DMS53 (cell line): ENCODE measurements at regions not wholly inside any gene's neighbourhood (a gene's known extent, or its start where the extent isn't known, plus 50 kb on each side); places are given as distances from the start of the nearest gene placed in this dataset.
"Not testable (repeated sequence)": the region's sequence is repeated elsewhere in the genome, so short reads cannot be mapped to it uniquely, and the experiment has no call there.

Source experiments
- DNase-seq: peaks from one replicate; lab custom pipeline; 2025; lab: John Stamatoyannopoulos, UW

DNA sequence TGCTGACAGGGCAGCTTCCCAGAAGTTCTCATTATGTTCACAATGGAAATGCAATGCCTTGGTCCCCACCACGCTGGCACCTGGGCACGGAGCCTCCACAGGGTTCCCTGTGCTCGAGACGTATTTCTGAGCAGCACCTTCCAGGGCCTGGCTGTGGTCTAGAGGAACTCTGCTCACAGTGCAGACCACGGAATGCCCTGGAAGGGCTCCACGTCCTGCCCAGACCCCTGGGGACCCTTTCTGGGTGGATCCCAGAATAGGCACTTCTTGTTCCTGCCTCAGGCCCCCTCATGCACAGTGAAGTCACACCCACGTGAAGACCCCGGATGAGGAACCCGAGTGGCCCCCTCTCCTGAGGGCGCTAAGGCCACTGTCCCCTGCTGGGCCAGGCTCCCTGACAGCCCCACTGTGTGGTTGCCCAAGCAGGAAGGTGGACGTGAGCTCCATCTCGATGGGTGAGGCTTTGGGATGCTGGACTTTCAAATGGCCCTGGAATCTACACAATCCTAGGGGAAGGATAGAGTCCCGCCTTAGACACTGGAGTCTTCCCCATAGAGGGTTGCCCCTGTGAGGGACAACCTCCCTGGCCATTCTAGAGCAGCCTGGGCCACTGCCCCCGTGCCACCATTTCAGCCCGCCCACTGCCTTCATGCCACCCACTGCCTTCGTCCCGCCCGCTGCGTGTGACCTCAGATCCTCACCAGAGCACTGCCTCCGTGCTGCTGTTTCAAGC is 1106.8 kb downstream of the BRD1 start:
- no peak for DNase-seq

DNA sequence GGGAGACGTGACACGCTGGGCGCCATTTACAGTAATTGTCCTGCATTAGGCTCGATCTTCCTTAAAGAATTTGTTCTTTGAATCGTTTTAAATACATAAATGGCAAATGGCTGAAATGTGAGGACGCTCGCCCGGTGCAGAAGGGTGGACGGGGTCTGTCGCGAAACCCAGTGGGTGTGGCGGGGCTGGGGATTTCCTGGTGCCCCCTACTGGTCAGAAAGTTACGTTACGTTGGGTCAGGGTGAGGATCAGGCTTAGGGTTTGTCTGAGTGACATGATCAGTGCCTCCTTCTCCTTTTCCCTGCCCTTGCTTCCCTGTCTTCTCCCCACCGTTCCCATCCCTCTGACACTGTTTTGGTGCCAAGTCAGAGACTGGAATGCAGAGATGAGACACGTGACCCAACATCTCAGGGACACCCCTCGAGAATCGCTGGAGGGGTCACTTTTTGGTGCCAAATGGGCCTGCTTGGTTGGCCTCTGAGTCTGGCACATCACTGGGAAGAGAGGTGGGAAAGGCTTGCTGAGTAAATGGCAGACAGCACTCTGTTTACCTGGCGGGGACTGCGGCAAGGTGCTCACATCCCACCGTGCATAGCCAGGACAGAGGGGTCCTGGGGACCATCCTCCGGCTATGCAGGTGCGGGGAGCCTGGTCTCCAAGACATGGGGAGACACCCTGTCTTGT is 1107.6 kb downstream of the BRD1 start:
- no peak for DNase-seq

DNA sequence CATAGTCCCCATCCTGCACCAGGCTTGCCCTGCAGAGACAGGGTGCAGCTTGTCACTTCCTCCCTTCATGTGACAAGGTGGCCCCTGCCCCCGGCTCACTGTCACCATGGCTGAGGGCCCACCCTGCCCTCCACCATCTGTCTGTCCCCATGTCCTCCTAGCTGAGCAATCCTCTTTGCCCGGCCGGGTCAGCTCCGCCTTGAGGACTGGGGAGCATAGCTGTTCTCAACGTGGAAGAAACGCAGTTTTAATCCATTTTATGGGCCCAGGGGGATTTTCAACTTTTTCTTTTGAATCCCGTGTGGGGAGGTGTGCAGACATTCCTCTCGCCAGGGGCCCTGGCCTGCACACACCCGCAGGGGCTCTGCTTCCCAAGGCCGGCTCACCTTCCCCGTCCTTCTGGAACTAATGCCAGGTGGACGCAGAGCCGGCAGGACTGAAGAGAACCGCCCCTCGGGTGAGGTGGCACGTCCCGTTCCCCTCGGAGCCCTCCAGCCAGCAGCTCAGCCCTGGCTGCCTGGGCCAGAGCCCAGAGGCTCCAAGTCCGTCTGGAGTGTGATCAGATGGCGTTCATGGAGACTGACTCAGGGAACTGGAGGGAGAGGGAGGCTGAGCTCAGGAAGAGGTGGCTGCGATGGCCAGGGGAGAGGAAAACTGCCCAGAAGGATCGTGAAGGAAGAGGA is 1108.7 kb downstream of the BRD1 start:
- DNase-seq, result no peak

DNA sequence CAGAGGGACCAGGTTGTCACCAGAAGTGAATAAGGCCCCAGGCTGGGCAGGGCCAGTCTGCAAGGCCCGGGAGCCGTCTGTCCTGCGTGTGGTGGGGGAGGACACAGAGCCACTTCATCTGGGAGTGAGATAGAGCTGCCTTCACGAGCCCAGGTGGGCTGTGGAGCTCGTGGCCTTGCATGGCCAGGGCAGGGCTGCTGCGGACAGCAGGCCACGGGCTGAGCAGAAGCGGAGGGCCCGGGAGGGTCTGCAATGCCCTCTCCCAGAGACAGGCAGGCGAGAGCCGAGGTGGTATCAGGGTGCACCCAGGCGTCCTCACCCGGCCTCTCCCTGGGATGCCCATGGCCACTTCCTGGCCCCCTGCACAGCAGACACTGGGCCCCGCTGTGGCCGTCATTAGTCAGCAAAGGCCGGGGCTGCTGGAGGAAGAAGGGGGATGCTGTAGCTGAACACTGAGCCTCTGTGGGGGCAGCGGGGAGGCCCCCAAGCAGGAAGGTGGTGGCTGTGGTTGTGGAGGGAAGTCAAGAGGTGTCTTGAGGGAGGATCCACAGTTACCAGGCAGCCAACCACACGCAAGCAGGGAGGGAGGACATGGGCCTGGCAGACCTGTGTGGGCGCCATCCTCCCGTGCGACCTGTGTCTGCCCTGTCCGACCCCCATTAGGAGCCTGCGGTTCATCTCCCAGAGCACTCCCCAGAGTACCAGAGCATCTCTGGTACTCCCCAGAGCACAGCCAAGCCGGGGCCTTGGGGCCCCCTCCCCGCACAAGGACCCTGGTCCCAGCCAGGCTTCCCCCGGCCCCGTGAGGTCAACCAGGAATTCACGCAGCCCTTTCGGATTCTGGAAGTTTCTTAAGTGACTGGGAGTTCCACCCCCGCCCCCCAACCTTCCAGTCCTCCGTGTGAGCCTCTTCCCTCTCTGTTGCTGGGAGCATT is 1109.5 kb downstream of the BRD1 start:
- DNase-seq, result no peak

DNA sequence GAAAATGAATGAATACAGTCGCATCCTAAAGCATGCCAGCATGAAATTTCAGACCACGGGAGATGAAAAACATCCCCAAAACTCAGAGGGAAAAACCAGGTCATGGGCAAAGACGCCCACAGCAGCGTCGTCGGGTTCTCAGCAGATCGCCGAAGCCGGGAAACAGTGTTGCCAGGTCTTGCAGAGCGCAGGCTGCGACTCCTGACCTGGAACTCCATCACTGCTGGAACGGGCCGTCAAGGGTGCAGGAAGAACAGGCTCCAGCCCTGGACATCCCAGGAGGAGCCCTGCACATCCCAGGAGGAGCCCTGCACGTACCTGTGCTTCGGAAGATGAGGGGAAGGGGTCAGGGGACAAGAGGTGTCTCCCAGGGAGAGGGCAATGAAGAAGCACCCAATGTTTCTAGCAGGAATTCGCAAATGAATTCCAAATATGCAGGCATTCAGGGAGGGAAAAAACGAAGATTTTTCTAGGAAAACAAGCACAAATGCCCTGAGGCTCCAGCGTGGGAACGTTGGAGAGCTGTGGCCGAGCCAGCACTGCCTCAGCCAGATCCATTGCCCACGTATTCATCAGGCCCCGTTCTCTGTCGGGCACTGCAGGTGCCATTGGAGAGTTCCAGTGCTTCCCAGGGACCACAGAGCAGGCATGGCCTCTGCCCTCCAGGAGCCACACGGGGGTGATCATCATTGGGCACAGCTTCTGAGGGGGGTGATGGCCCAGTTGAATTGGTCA is 1110.4 kb downstream of the BRD1 start:
- no peak for DNase-seq

DNA sequence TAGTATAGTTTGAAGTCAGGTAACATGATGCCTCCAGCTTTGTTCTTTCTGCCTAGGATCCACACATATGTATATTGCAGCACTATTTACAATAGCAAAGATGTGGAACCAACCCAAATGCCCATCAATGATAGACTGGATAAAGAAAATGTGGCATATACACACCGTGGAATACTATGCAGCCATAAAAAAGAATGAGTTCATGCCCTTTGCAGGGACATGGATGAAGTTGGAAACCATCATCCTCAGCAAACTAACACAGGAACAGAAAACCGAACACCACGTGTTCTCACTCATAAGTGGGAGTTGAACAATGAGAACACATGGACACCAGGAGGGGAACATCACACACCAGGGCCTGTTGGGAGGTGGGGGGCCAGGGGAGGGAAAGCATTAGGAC is 1111.5 kb downstream of the BRD1 start:
- DNase-seq, result not testable (repeated sequence)

DNA sequence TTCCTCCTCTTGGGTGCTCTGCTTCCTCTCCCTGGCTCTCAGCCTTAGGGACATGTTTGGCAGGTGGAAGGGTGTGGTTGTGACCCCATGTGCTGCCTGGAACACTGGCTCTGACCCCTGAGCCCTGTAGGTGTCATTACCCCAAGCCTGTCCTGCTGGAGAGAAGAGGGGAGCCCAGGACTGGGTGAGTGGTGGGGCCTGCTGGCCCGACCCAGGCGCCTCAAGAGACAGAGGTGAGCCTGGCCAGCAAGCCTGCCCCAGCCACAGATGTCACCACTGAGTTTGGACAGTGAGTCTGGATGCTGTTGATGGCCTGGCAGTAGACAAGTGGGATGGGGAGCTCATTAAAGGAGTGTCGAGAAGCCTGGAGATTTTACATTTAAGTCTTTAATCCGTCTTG is 1112.2 kb downstream of the BRD1 start:
- no peak for DNase-seq

DNA sequence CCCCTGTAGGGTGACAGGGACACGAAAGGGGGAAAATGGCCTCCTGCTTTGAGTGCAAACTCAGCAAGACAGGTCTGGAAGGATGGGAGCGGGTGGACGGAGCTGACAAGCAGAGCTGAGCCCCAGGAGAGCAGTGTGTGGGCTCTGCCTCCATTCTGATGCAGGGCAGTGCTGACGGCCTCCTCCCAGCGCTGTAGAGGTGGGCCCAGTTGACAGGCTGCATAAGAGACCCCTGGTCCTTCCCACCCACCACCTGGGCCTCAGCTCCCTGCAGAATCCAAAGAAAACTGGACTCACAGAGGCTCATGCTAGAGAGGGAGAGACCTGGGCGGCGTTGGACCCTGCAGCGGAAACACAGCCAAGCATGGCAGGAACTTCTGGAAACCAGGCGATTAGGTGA is 1113.4 kb downstream of the BRD1 start:
- DNase-seq, result no peak

DNA sequence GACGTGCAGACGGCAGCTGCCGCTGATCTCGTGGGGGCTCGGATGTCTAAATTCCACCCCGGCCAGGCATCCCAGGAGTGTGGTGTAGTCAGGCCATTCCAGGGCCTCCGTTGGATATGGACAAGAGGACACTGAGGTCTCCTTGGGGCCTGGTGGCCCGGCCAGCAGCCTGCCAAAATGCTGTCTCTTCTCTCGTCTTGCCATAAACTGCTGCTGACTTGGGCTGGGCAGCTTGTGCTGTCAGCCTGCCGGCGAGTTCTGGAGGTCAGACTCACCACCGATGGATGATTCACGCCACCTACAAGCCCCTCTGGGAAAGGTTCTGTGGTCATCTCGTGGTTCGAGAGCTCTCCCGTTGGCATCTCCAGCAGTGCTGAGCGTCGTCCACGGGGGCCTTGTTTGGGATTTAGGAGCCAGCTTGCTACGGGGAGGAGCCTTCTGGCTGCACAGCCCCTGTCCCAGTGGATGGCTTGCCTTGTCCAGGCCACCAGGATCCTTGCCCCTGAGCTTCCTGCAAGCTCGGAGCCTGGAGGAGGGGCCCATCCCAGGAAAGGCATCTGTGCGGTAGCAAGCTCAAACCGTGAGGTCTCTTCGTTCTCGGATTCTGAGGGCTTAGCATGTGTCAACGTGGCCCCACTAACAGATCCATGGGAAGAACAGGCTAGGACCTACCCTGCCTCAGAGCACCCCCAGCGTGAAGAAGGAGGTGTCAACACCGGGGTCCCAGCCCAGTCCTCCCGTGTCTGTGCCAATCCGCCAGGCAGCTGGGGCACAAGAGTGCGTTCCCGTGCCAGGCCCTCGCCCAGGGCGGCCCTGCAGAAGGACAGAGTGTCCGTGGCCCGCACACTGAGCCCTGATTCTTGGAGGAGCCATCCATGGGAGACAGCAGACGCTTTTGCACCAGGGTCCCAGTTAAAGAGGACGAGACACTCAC is 1114.1 kb downstream of the BRD1 start:
- DNase-seq, result no peak

DNA sequence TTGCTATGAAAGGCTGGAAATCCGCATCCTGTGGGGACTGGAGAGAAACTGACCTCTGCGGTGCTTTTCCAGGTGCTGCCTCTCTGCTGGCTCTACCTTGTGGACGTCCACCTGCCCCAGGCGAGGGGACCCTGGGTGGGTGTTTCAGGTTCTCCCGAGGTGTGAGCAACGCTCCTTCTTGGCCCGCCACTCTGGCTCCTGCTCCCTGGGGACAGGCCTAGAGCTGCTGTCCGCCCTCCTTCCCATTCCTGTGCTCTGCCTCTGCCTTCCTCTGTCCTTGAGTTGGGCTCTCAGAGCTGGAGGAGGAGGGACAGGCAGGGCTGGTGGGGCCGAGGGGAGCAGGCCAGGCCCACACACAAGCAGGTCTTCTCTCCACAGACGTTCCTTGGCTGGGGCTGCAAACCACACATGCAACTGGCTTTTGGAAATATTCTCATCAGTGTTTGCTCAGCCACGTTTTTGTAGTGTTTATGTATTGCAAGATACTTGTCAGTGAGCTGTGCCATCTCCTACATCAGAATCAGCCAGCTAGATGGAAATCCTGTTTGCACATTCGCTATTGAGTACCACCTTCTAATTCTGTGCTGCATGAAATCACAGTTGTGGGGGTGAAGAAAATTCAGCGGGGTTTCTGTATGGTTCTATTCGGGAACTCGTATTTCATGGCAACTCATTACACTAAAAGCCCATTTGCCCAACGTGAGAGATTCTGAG is 1115.0 kb downstream of the BRD1 start:
- no peak for DNase-seq

DNA sequence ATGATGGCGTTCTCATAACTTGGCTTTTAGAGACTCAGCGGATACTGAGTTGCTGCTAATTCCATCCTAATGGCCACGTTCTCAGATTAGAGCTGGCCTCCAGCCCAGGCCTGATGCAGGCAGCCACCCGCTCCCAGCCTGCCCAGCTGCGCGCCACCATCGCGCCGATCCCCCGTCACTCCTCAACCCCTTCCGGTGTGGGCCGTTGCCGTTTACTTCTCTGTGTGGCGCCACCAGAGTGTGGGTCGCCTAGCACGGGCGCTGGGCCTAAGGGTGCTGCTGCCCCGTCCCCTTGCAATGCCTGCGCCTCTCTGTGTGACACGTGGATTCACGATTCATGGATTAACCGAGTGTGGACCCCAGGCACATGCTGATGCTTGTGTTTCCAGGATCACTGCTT is 1116.0 kb downstream of the BRD1 start:
- no peak for DNase-seq

DNA sequence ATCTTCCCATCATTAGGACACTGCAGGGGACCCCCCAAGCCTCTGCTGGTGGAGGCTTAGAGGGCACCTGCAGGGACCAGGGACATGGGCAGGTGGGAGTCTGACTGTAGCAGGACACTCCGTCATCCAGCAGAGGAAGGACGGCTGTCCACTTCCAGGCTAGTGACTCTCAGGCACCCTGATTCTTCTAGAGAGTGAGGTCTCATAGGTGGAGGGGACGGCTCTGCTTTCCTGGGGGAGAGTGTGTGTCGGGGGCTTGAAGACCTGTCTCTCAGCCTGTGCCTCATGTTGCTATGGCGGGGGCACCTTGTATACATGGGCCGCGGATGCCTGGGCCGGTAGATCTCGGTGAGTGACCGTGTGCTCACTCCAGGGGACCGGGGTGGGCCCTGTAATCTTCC is 1116.6 kb downstream of the BRD1 start:
- no peak for DNase-seq

DNA sequence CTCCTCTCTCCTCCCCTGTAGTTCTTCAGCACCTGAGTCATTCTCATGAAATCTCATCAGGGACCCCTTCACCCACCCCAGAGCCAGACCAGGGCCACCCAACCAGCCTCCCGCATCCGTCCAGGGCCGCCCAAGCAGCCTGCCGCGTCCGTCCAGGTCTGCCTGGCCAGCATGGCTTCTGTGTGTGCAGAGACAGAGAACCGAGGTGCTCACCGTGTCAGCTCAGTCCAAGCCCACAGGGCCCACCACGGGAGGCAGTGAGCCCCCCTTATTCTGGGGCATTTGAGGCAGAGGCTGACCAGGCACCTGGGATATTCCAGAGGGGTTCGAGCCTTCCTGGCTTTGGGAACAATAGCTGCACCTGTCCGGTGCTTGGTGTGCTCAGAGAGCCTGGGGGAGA is 1117.3 kb downstream of the BRD1 start:
- DNase-seq, result no peak

DNA sequence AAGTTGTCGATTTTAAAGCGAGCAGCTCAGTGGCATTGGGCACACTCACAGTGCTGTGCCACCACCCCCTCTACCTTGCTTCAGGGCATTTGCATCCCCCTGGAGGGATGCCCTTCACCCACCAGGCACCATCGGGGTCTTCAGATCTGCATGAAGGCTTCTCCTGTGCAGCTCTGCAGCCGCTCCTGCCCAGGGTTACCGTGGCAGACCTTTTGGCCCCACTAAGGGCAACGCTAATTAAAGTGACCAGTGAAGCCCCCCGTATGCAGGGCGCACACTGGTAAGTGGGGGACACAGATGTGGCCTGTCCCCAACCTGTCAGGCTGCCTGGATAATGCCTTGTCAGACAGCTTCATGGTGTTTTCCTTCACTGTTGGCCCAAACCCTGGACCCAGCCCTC is 1117.7 kb downstream of the BRD1 start:
- no peak for DNase-seq

DNA sequence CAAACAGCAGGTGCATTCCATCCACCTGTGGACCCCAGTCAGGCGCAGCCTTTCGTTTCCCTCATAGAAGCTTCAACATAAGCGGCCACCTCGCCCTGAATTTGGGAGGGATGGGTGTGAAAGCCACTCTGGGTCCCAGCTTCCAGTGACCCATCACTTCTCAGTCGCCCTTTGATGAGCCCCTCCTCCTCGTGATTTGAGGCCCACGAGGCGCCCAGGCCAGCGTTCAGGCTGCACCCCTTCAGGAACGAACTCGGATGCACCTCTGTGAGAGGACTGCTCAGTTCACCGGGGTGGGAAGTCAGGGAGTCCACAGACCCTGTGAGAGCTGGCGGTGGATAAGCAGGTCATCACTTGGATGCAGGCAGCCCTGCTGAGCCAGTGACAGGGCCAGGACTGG is 1118.2 kb downstream of the BRD1 start:
- DNase-seq, result no peak

DNA sequence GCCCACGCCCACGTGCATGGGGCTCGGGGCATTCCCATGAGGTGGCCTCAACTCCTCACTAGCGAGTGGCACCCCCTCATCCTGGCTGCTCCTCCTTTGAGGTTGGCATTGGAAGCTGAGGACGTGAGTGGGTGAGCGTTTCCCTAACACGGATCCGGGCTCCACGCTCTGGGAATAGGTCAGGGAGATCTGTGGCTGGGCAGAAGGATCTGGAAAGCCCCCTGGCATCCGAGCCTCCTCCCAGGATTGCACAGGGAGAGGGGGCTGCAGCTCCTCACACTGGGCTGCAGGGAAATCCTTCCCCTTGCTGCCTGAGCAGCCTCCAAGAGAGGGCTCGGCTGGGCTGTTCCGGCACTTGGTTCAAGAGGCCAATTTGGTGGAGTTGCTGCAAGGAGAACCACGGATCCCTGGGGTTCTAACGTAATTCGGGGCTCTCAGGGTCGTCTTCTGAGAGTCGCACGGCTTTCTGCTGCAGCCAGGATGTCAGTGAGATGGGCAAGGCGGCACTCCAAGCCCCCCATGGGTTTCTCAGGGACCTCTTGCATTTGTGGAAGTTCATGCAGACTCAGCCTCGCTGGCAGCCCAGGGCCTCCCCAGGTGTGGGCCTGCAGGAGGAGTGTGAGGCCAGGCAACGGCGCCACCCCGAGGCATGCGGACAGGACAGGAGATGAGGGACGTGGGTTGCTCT is 1119.0 kb downstream of the BRD1 start:
- DNase-seq, result no peak

DNA sequence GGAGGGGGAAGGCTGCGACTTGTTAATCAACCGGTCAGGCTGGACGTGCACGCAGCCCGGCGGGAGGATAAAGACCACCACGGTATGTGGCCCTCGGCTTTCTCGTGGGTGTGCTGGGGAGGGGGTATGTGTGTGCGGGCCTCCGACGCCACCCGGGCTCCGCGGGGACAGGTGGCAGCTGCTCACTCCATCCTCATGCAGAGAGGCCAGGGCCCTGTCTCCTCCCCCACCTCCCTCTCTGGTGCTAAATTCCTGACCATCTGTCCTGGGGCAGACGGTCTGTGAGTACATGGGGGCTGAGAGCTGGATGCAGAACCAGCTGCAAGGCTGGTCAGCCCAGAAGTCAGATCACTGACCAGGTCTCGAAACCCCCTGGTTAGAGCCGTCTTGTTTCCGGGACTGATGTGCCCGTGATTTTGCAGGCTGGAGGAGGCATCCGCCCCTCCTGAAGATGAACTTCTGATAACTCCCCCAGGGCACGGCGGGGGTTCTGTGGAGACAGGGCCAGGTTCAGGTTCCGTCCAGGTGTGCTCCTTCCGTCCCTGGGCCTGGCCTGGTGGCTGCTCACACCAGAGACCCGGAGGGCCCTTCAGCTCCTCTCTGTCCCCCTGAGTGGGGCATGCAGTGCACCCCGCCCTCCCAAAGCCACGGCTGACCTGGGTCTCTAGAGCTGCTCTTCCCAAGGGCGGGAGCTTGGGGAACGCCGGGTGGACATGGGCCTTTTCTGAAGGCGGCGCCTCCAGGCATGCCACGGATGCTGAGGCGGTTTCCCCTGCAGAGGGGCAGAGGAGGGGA is 1119.7 kb downstream of the BRD1 start:
- DNase-seq, result no peak
